ENCODE measurements at regions not wholly inside any gene's neighbourhood (a gene's known extent, or its start where the extent isn't known, plus 50 kb on each side); places are given as distances from the start of the nearest gene placed in this dataset.

GRCh38 chr3:194900854-194901522 is 215.3 kb downstream of the FAM43A start:
- TF ChIP-seq GATA3 (IDR thresholded peaks at IDR 0.05; ENCODE audit: low read depth, low read length) (no peak), GATA2 (IDR thresholded peaks at IDR 0.05; ENCODE audit: low read depth, low read length) (no peak)

GRCh38 chr3:194905696-194906095 is 220.0 kb downstream of the FAM43A start:
- no peak for TF ChIP-seq GATA3 (IDR thresholded peaks at IDR 0.05; ENCODE audit: low read depth, low read length)
- TF ChIP-seq GATA2 (IDR thresholded peaks at IDR 0.05; ENCODE audit: low read depth, low read length), result no peak

GRCh38 chr3:194906229-194906629 is 220.5 kb downstream of the FAM43A start:
- no peak for TF ChIP-seq GATA3 (IDR thresholded peaks at IDR 0.05; ENCODE audit: low read depth, low read length)
- TF ChIP-seq GATA2 (IDR thresholded peaks at IDR 0.05; ENCODE audit: low read depth, low read length), result no peak

GRCh38 chr3:194906970-194907629 is 221.4 kb downstream of the FAM43A start:
- no peak for TF ChIP-seq GATA2 (IDR thresholded peaks at IDR 0.05; ENCODE audit: low read depth, low read length)

GRCh38 chr3:194907811-194908210 is 222.1 kb downstream of the FAM43A start:
- TF ChIP-seq GATA3 (IDR thresholded peaks at IDR 0.05; ENCODE audit: low read depth, low read length) (no peak), GATA2 (IDR thresholded peaks at IDR 0.05; ENCODE audit: low read depth, low read length) (no peak)

- no peak for TF ChIP-seq GATA2 (IDR thresholded peaks at IDR 0.05; ENCODE audit: low read depth, low read length)
- TF ChIP-seq GATA3 (IDR thresholded peaks at IDR 0.05; ENCODE audit: low read depth, low read length), result no peak
Observed at GRCh38 chr3:194908496-194908895, 222.8 kb downstream of the FAM43A start.

GRCh38 chr3:194908972-194909371 is 223.3 kb downstream of the FAM43A start:
- TF ChIP-seq GATA3 (IDR thresholded peaks at IDR 0.05; ENCODE audit: low read depth, low read length) (no peak), GATA2 (IDR thresholded peaks at IDR 0.05; ENCODE audit: low read depth, low read length) (no peak)

- no peak for TF ChIP-seq GATA3 (IDR thresholded peaks at IDR 0.05; ENCODE audit: low read depth, low read length)
- TF ChIP-seq GATA2 (IDR thresholded peaks at IDR 0.05; ENCODE audit: low read depth, low read length), result no peak
Observed at GRCh38 chr3:194910414-194910984, 224.8 kb downstream of the FAM43A start.

- TF ChIP-seq GATA2 (IDR thresholded peaks at IDR 0.05; ENCODE audit: low read depth, low read length) (no peak), GATA3 (IDR thresholded peaks at IDR 0.05; ENCODE audit: low read depth, low read length) (no peak)
Observed at GRCh38 chr3:194913316-194913715, 227.6 kb downstream of the FAM43A start.

- no peak for TF ChIP-seq GATA3 (IDR thresholded peaks at IDR 0.05; ENCODE audit: low read depth, low read length)
- no peak for TF ChIP-seq GATA2 (IDR thresholded peaks at IDR 0.05; ENCODE audit: low read depth, low read length)
Observed at GRCh38 chr3:194925614-194926013, 239.9 kb downstream of the FAM43A start.

GRCh38 chr3:194928227-194928626 is 242.5 kb downstream of the FAM43A start:
- TF ChIP-seq GATA2 (IDR thresholded peaks at IDR 0.05; ENCODE audit: low read depth, low read length), result no peak

- TF ChIP-seq GATA3 (IDR thresholded peaks at IDR 0.05; ENCODE audit: low read depth, low read length) (no peak), GATA2 (IDR thresholded peaks at IDR 0.05; ENCODE audit: low read depth, low read length) (no peak)
Observed at GRCh38 chr3:194928831-194929577, 243.3 kb downstream of the FAM43A start.

- no peak for TF ChIP-seq GATA3 (IDR thresholded peaks at IDR 0.05; ENCODE audit: low read depth, low read length)
- TF ChIP-seq GATA2 (IDR thresholded peaks at IDR 0.05; ENCODE audit: low read depth, low read length), result no peak
Observed at GRCh38 chr3:194929578-194929960, 243.9 kb downstream of the FAM43A start.

GRCh38 chr3:194930377-194931204 is 244.9 kb downstream of the FAM43A start:
- no peak for TF ChIP-seq GATA2 (IDR thresholded peaks at IDR 0.05; ENCODE audit: low read depth, low read length)
- no peak for TF ChIP-seq GATA3 (IDR thresholded peaks at IDR 0.05; ENCODE audit: low read depth, low read length)

Data from SH-SY5Y (cell line).